Embryonic facial prominence (tissue), 1 donor: ENCODE measurements at regions not wholly inside any gene's neighbourhood (a gene's known extent, or its start where the extent isn't known, plus 50 kb on each side); places are given as distances from the start of the nearest gene placed in this dataset.

Experiments
- DNase-seq: peaks from one replicate; pipeline ENCODE4 v3.0.0-alpha.2; 2016; ENCODE audit errors: extremely low spot score

GRCh38 chr9:108108280-108108851 is 618.8 kb upstream of the KLF4 start:
- DNase-seq = no peak

- no peak for DNase-seq
These were observed 616.3 kb upstream of the KLF4 start for GRCh38 chr9:108105885-108106284.

GRCh38 chr9:108104991-108105390 is 615.4 kb upstream of the KLF4 start:
- no peak for DNase-seq

GRCh38 chr9:108103046-108103693 is 613.6 kb upstream of the KLF4 start:
- no peak for DNase-seq

GRCh38 chr9:108101410-108101809 is 611.8 kb upstream of the KLF4 start:
- DNase-seq = no peak

GRCh38 chr9:108100571-108100970 is 611.0 kb upstream of the KLF4 start:
- no peak for DNase-seq

- DNase-seq = no peak
These were observed 610.3 kb upstream of the KLF4 start for GRCh38 chr9:108099854-108100253.

- DNase-seq = no peak
These were observed 605.9 kb upstream of the KLF4 start for GRCh38 chr9:108095496-108095895.

GRCh38 chr9:108094676-108094993 is 605.1 kb upstream of the KLF4 start:
- DNase-seq = no peak

GRCh38 chr9:108093773-108094675 is 604.5 kb upstream of the KLF4 start:
- no peak for DNase-seq

GRCh38 chr9:108088916-108089315 is 599.3 kb upstream of the KLF4 start:
- no peak for DNase-seq

GRCh38 chr9:108087781-108088180 is 598.2 kb upstream of the KLF4 start:
- DNase-seq = no peak

- DNase-seq = no peak
These were observed 597.1 kb upstream of the KLF4 start for GRCh38 chr9:108086624-108087023.

- DNase-seq = no peak
These were observed 595.7 kb upstream of the KLF4 start for GRCh38 chr9:108085294-108085693.

- no peak for DNase-seq
These were observed 594.3 kb upstream of the KLF4 start for GRCh38 chr9:108083796-108084352.

GRCh38 chr9:108083160-108083750 is 593.7 kb upstream of the KLF4 start:
- DNase-seq = no peak

- no peak for DNase-seq
These were observed 591.5 kb upstream of the KLF4 start for GRCh38 chr9:108081112-108081511.

GRCh38 chr9:108080285-108080684 is 590.7 kb upstream of the KLF4 start:
- no peak for DNase-seq

GRCh38 chr9:108078811-108079210 is 589.2 kb upstream of the KLF4 start:
- DNase-seq = peak; percentile 53

GRCh38 chr9:108078375-108078774 is 588.8 kb upstream of the KLF4 start:
- DNase-seq = peak; percentile 28

- no peak for DNase-seq
These were observed 588.0 kb upstream of the KLF4 start for GRCh38 chr9:108077556-108077955.

- no peak for DNase-seq
These were observed 585.3 kb upstream of the KLF4 start for GRCh38 chr9:108074900-108075299.
